Stimulated activated CD4-positive, alpha-beta T cell treated with anti-CD3 and anti-CD28 coated beads, Interleukin-4, amount 100 ng/mL, for 48 hours (primary cell): ENCODE measurements at regions not wholly inside any gene's neighbourhood (a gene's known extent, or its start where the extent isn't known, plus 50 kb on each side); places are given as distances from the start of the nearest gene placed in this dataset.

Experiments used
- DNase-seq, 2 donors: peaks; one replicate each; pipeline ENCODE4 v3.0.0-alpha.2; 2020; ENCODE audit warnings: low read depth in 2 of 2

GRCh38 chr17:72004611-72005331, 116.0 kb upstream of the SOX9 start:
- DNase-seq = no peak

DNA sequence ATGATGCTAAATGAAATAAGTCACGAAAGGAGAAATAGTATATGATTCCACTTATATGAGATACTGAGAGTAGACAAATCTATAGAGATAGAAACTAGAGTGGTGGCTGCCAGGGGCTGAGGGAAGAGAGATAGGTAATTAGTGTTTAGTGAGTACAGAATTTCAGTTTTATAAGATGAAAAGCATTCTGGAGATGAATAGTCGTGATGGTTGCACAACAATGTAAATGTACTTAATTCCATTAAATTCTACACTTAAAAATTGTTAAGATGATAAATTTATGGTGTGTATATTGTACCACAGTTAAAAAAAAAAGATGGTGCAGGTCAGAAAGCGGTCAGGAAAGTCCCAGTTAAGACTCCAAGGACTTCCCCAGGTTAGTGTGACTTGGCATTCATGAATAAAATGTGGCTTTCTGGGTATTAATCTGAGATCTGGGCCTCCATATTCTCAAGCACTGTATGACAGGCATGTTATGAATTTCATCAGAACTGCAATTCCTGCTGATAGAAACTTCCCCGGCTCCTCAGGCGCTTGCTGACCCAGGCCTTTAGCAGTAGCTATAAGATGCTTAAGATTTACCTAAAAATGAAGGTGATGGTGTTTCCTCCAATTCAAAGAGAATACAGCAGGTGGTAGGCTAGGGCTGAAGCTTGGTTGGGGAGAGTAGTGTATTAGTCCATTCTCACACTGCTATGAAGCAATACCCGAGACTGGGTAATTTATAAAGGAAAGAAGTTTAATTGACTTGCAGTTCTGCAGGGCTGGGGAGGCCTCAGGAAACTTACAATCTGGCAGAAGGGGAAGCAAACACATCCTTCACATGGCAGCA, 115.3 kb upstream of the SOX9 start:
- DNase-seq = no peak

- no peak for DNase-seq
Observed at GRCh38 chr17:72008236-72008876, 112.5 kb upstream of the SOX9 start.

GRCh38 chr17:72011561-72011960, 109.3 kb upstream of the SOX9 start:
- no peak for DNase-seq

- DNase-seq = no peak
Observed at GRCh38 chr17:72021417-72022041, 99.3 kb upstream of the SOX9 start.

DNA sequence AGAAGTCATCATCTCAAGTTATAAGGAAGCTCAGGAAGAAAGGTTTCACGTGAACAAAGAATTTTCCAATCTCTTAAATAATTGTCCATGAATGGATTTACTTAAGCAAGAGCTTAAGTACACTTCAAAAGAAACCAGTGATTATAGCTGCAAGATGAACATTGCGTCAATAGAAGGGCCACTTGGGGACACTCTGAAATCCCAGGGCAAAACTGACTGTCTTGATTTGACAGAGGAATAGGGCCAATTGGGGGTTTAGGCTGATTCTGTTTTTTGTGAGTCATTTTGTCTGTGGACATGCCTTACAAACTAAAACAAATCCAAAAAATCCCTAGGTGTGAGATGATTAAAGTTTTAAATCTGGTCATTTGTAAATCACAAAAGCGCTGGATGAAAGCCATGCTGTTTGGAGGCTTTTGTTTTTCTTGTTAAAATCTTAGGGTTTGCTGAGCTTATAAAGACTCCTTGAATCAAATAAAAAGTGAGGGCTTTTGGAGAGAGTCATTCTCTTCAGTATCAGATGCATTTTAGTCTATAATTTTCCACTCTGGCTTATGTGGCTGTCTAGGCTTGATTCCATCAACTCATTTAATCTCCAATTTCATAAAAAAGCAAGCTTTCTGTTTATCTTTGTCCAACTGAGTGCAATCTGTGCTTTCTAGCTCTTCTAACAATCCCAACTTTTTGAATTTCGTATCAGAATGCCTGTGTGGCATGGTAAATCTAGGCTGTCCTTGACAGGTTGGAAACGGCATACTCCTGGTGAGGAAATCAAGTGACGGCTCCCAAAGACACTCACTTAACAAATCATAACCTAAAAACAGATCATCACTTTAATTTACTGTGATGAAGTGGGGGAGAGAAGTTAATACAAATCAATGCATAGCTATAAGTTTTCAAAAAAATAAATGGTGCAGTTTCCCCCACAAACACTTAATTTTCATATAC, 98.2 kb upstream of the SOX9 start:
- DNase-seq = no peak

GRCh38 chr17:72024457-72024856, 96.4 kb upstream of the SOX9 start:
- DNase-seq = no peak

GRCh38 chr17:72025113-72025512, 95.7 kb upstream of the SOX9 start:
- DNase-seq = no peak

DNA sequence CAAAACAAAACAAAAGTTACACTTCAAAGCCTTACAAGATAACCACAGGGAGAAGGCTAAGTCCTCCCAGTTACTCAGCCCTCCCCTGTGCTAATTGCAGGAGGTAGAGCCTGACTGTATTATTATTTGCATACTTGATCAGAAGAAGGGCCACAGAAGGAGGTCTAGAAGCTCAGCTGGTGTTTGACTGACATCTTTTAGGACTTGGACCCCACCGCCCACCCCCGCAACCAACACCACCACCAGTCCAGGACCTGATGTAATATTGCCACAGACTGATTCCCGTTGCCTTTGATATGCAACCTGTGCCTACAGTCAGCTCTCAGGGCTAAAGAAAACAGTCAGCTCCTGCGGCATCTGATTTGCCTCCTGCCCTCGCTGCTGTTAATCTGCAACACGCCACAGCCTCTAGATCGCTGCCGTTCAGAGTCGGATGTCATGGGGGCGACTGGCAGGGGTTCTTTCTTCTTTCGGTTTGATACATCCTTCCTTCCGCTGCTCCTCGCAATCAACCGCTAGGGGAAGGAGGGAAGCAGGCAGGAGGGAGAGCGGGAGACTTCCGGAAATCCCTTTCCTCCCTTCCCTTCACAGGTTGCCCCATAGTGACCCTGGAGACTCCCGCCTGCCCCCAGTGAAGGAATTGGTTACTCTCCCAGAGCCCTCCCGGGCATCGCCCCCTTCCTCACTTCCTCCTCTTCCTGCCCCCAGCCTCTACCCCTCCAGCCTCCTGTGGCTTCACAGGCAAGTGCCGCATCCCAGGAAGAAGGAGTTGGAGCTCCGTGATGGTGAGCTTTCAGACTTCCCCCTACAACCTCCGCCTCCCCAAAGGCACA, 90.5 kb upstream of the SOX9 start:
- peak in 1 of 2 donors; percentile 0 for DNase-seq

DNA sequence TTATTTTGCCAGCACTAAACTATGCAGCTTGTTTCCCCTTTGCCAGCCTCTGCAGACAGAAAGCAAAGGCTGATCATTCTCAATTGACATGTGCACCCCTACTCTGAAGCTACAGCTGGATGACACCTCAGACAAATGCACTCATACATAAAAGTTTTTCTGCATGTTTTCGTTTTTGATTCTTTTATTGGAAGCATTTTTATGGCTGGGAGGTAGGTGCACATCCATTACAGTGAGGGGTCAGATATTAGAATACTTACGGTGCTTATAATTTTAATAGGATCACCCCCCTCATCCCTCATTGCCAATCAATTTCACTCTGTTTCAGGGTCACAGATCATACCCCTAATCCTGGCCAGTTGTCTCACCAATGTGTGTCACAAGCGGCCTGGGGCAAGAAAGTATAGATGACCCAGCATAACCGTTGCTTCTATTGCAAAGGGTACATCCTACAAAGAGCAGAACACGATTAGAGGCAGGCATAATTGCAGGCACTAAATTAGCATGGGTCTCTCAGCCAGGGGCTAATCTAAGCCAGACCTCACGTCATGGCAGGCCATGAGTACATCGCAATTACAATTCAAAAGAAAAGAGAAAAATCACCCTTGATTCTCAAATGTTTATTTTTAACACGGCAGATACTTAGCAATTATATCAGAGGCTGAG, 89.5 kb upstream of the SOX9 start:
- DNase-seq = no peak

GRCh38 chr17:72033334-72033733, 87.5 kb upstream of the SOX9 start:
- no peak for DNase-seq

DNA sequence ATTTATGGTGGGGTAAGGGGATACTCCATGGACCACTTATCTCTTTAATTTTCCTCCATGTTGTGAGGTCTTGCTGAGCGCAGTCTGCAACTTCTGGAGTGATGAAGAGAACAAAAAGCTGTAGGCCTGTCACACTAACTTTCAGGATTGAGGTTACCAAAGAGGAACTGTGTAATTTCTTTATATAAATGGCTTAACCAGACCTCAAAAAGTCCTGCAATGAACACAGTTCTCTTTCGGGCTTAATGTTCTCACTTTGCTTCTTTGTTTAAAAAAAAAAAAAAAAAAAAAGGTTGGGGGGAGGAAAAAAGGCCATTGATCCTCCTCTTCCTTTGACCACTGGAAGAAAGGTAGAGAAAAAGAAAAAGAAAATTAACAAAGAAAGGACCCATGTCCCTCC, 86.8 kb upstream of the SOX9 start:
- no peak for DNase-seq

DNA sequence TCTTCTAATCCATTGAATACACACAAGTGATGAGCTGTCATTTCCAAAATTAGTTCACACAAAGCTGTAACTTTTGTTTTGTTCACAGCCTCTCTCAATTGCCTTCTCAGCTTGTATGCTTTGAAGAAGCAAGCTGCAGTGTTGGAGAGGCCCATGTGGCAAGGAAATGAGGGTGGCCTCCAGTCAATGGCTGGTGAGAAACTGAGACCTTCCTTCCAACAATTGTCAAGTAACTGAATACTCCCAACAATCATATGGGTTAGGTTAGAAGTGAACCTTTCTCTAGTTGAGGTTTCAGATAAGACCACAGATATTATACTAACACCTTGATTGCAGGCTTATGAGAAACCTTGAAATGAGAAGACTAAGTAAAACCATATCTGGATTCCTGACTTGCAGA, 82.4 kb upstream of the SOX9 start:
- no peak for DNase-seq

GRCh38 chr17:72039490-72039889, 81.3 kb upstream of the SOX9 start:
- DNase-seq = no peak

- no peak for DNase-seq
Observed at GRCh38 chr17:72046178-72046577, 74.6 kb upstream of the SOX9 start.

DNA sequence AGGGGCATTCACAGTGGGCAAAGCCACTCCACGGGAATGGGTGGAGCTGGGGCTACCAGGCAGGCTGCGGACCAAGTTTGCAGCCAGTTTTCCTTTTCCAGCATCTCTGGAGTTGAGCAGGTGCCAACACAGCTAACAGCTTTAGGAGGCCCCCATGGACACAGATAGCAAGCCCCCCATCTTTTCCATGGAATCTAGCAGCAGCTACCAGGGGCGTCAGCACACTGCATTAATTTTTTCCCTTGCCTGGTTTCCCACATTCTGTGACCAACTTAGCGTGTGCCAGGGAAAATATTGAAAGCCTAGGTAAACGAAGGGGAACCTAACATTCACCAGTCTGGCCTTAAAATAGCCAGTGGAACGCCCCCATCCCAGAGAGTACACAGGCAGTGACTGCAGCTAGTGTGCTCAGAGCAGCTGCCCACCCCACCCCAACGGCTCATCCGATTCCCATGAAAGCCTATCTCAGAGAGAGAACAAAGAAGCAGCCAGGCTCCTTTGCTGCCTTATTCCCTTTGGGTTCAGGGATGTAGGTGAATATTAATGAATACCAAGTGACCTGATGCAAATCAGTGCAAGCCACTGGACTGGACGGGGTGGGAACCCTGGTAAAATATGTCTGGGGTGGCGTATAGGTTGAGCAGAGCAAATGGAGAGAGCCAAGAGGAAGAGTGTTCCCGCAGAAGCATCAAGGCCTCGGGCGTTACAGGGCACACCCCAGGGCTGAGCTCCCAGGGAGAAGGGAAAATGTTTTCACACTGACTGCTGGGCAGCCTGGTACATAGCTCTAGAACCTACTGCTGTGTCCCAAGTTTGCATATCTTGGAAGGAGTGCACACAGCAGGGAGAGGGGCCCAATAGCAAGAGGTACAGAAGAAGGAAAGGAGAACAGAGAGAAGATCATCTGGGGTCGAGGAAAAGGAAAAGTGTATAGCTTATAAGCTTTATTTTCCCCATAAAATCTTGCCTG, 73.9 kb upstream of the SOX9 start:
- DNase-seq = no peak

DNA sequence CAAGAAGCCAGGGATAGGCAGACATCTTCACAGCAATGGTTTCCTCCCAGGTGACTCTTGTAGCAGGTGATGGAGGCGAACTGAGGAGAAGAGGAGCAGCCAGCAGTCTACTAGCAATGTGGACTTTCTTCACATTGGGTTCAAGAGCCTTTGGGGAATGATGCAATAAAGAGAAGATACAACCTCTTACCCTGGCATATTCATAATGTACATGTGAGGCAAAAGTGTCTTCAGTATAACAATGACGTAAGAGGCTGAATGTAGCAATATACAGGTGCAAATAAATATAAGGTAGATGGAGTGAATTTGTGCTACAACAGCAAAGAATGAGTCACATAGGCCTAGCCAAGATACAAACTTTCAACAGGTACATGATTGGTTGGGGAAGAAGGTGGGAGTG, 70.9 kb upstream of the SOX9 start:
- no peak for DNase-seq

GRCh38 chr17:72053036-72053435, 67.8 kb upstream of the SOX9 start:
- DNase-seq = no peak

- no peak for DNase-seq
Observed at GRCh38 chr17:72053449-72053848, 67.4 kb upstream of the SOX9 start.
